ENCODE measurements at regions not wholly inside any gene's neighbourhood (a gene's known extent, or its start where the extent isn't known, plus 50 kb on each side); places are given as distances from the start of the nearest gene placed in this dataset.

- H3K36me3 ChIP-seq (ENCODE audit: control insufficient read depth, insufficient read depth, low read length) = no peaks in the 10 kb centered on the region
- H3K4me3 ChIP-seq (ENCODE audit: low read depth, low read length) = no peak overlapping the region
- no peak for TF ChIP-seq CTCF (IDR thresholded peaks at IDR 0.05; ENCODE audit: insufficient read depth, low read length, poor library complexity, severe bottlenecking)
- no peak for DNase-seq (ENCODE audit: low read depth)
- no peaks in the 10 kb centered on the region for H3K27me3 ChIP-seq (ENCODE audit: control insufficient read depth, insufficient read depth, low read length)
These were observed 129.5 kb upstream of the ITGA1 start for GRCh38 chr5:52658246-52658645.

GRCh38 chr5:52660621-52661020 lies 127.1 kb upstream of the ITGA1 start:
- H3K27me3 ChIP-seq (ENCODE audit: control insufficient read depth, insufficient read depth, low read length) = no peaks in the 10 kb centered on the region
- H3K4me3 ChIP-seq (ENCODE audit: low read depth, low read length) = no peak overlapping the region
- H3K36me3 ChIP-seq (ENCODE audit: control insufficient read depth, insufficient read depth, low read length) = no peaks in the 10 kb centered on the region
- DNase-seq (ENCODE audit: low read depth) = no peak
- TF ChIP-seq CTCF (IDR thresholded peaks at IDR 0.05; ENCODE audit: insufficient read depth, low read length, poor library complexity, severe bottlenecking) = no peak

- no peak for DNase-seq (ENCODE audit: low read depth)
These were observed 125.7 kb upstream of the ITGA1 start for GRCh38 chr5:52661903-52662595.

GRCh38 chr5:52665559-52665958 lies 122.2 kb upstream of the ITGA1 start:
- no peaks in the 10 kb centered on the region for H3K27me3 ChIP-seq (ENCODE audit: control insufficient read depth, insufficient read depth, low read length)
- no peaks in the 10 kb centered on the region for H3K36me3 ChIP-seq (ENCODE audit: control insufficient read depth, insufficient read depth, low read length)
- TF ChIP-seq CTCF (IDR thresholded peaks at IDR 0.05; ENCODE audit: insufficient read depth, low read length, poor library complexity, severe bottlenecking) = no peak
- H3K4me3 ChIP-seq (ENCODE audit: low read depth, low read length) = no peak overlapping the region
- DNase-seq (ENCODE audit: low read depth) = no peak

More at GRCh38 chr5:52661903-52662595, 125.7 kb upstream of the ITGA1 start:
- Histone ChIP-seq H3K36me3 (ENCODE audit: control insufficient read depth, insufficient read depth, low read length) (no peaks in the 10 kb centered on the region), H3K4me3 (ENCODE audit: low read depth, low read length) (no peak overlapping the region), H3K27me3 (ENCODE audit: control insufficient read depth, insufficient read depth, low read length) (no peaks in the 10 kb centered on the region)
- TF ChIP-seq CTCF (IDR thresholded peaks at IDR 0.05; ENCODE audit: insufficient read depth, low read length, poor library complexity, severe bottlenecking) = no peak

- TF ChIP-seq CTCF (IDR thresholded peaks at IDR 0.05; ENCODE audit: insufficient read depth, low read length, poor library complexity, severe bottlenecking) = no peak
These were observed 119.6 kb upstream of the ITGA1 start for GRCh38 chr5:52668139-52668538.

More at GRCh38 chr5:52668139-52668538, 119.6 kb upstream of the ITGA1 start:
- no peak for DNase-seq (ENCODE audit: low read depth)
- Histone ChIP-seq H3K36me3 (ENCODE audit: control insufficient read depth, insufficient read depth, low read length) (no peaks in the 10 kb centered on the region), H3K4me3 (ENCODE audit: low read depth, low read length) (no peak overlapping the region), H3K27me3 (ENCODE audit: control insufficient read depth, insufficient read depth, low read length) (no peaks in the 10 kb centered on the region)

Measured in kidney epithelial cell (primary cell).